SJSA1 (cell line): ENCODE measurements at regions not wholly inside any gene's neighbourhood (a gene's known extent, or its start where the extent isn't known, plus 50 kb on each side); places are given as distances from the start of the nearest gene placed in this dataset.

Source experiments
- DNase-seq, 2 experiments: peaks; one replicate each; pipeline ENCODE4 v3.0.0-alpha.2; 2015 to 2020; ENCODE audit warnings: low spot score in 2 of 2, low read depth in 1 of 2
- H3K27ac ChIP-seq: fragments of 250-450 bp; sonication (Bioruptor Pico); 2 replicates; pipeline ENCODE4 v1.5.1; 2020; ENCODE audit warnings: mild to moderate bottlenecking, moderate library complexity
- H3K27me3 ChIP-seq: fragments of 250-450 bp; sonication (Bioruptor Pico); replicated peaks from 2 replicates; pipeline ENCODE4 v1.5.1; 2020; ENCODE audit warnings: mild to moderate bottlenecking, moderate library complexity
- H3K36me3 ChIP-seq: fragments of 250-450 bp; sonication (Bioruptor Pico); 2 replicates; pipeline ENCODE4 v1.5.1; 2020; ENCODE audit warnings: mild to moderate bottlenecking
- H3K4me1 ChIP-seq: fragments of 250-450 bp; sonication (Bioruptor Pico); replicated peaks from 2 replicates; pipeline ENCODE4 v1.6.1; 2021; ENCODE audit warnings: mild to moderate bottlenecking
- H3K4me3 ChIP-seq: fragments of 250-450 bp; sonication (Bioruptor Pico); 2 replicates; pipeline ENCODE4 v1.5.1; 2020; ENCODE audit warnings: mild to moderate bottlenecking
- H3K9me3 ChIP-seq: fragments of 250-450 bp; sonication (Bioruptor Pico); replicated peaks from 2 replicates; pipeline ENCODE4 v1.5.1; 2020; ENCODE audit warnings: mild to moderate bottlenecking

GRCh38 chr13:37453246-37453645 is 145.3 kb downstream of the POSTN start:
- DNase-seq = no peak
- no peaks in the 10 kb centered on the region for H3K27me3 ChIP-seq
- no peak overlapping the region for H3K4me3 ChIP-seq
- no peaks in the 10 kb centered on the region for H3K36me3 ChIP-seq
- no peaks in the 10 kb centered on the region for H3K9me3 ChIP-seq
- no peaks in the 10 kb centered on the region for H3K4me1 ChIP-seq
- no peak overlapping the region for H3K27ac ChIP-seq

- no peaks in the 10 kb centered on the region for H3K27me3 ChIP-seq
Measured at GRCh38 chr13:37450276-37450675, 148.3 kb downstream of the POSTN start.

DNA sequence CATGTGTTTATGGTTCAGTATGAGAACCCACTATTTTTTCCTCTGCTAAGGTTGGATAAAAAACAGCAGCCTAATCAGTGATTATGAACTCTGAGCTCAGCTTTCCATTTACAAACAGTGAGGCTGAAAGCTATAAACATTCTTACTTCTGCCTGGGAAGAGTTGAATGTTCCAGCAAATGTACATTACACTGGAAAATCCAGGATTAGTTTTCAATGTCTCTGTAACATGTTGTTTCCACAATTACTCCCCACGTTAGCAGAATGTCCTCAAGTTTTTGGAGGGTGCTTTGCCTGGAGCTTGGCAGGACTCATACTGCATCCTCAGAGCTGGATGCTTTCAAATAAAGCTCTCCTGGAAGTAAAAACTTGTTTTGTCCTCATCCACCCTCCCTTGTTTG is 150.4 kb downstream of the POSTN start:
- Histone ChIP-seq H3K36me3 (no peaks in the 10 kb centered on the region), H3K4me3 (no peak overlapping the region), H3K4me1 (no peaks in the 10 kb centered on the region; the same call in 1 of the 2 replicates), H3K27ac (no peak overlapping the region), H3K9me3 (no peaks in the 10 kb centered on the region), H3K27me3 (no peaks in the 10 kb centered on the region)
- DNase-seq = no peak

More at GRCh38 chr13:37450276-37450675, 148.3 kb downstream of the POSTN start:
- H3K27ac ChIP-seq = no peak overlapping the region
- H3K4me1 ChIP-seq = no peaks in the 10 kb centered on the region; the same call in 1 of the 2 replicates
- DNase-seq = no peak
- H3K4me3 ChIP-seq = no peak overlapping the region
- no peaks in the 10 kb centered on the region for H3K36me3 ChIP-seq
- H3K9me3 ChIP-seq = no peaks in the 10 kb centered on the region

- Histone ChIP-seq H3K9me3 (no peaks in the 10 kb centered on the region), H3K4me1 (no peaks in the 10 kb centered on the region; the same call in 1 of the 2 replicates), H3K36me3 (no peaks in the 10 kb centered on the region), H3K4me3 (no peak overlapping the region), H3K27ac (no peak overlapping the region), H3K27me3 (no peaks in the 10 kb centered on the region)
- peak in 1 of 2 experiments; percentile 3 for DNase-seq
Measured at GRCh38 chr13:37446503-37446902, 152.1 kb downstream of the POSTN start.

- H3K27me3 ChIP-seq = no peaks in the 10 kb centered on the region
- no peak for DNase-seq
- H3K27ac ChIP-seq = no peak overlapping the region
- H3K9me3 ChIP-seq = no peaks in the 10 kb centered on the region
- H3K36me3 ChIP-seq = no peaks in the 10 kb centered on the region
- H3K4me1 ChIP-seq = no peaks in the 10 kb centered on the region; the same call in 1 of the 2 replicates
- H3K4me3 ChIP-seq = no peak overlapping the region
Measured at GRCh38 chr13:37443538-37443937, 155.0 kb downstream of the POSTN start.

DNA sequence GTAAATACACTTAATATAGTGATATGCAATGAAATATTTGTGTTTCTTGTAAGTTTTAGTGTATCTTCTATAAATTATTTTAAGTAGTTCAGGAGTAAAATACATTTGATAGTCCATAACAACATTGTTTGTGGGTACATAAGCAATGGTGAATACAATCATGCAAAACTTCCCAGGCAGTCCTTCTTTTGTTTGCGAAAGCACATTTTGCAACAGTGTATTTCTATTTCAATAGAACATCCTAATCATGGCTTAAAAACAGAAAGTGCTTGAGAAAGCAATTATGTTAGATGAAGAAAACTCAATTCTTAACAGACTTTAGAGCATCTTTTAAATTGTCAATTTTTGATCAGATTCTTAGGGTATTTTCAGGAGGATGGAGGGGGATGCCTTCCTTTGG is 155.6 kb downstream of the POSTN start:
- Histone ChIP-seq H3K9me3 (no peaks in the 10 kb centered on the region), H3K27ac (no peak overlapping the region), H3K4me3 (no peak overlapping the region), H3K36me3 (no peaks in the 10 kb centered on the region), H3K27me3 (no peaks in the 10 kb centered on the region), H3K4me1 (no peaks in the 10 kb centered on the region; the same call in 1 of the 2 replicates)
- DNase-seq = no peak

GRCh38 chr13:37435881-37436280 is 162.7 kb downstream of the POSTN start:
- Histone ChIP-seq H3K4me1 (no peaks in the 10 kb centered on the region), H3K27ac (no peak overlapping the region), H3K4me3 (no peak overlapping the region), H3K9me3 (no peaks in the 10 kb centered on the region), H3K36me3 (no peaks in the 10 kb centered on the region), H3K27me3 (no peaks in the 10 kb centered on the region)
- DNase-seq = no peak

GRCh38 chr13:37433086-37433485 is 165.5 kb downstream of the POSTN start:
- H3K4me3 ChIP-seq = no peak overlapping the region
- no peaks in the 10 kb centered on the region for H3K9me3 ChIP-seq
- H3K4me1 ChIP-seq = no peaks in the 10 kb centered on the region
- H3K27me3 ChIP-seq = no peaks in the 10 kb centered on the region
- H3K36me3 ChIP-seq = no peaks in the 10 kb centered on the region
- no peak overlapping the region for H3K27ac ChIP-seq
- no peak for DNase-seq

GRCh38 chr13:37429976-37430375 is 168.6 kb downstream of the POSTN start:
- DNase-seq = no peak
- Histone ChIP-seq H3K4me1 (no peaks in the 10 kb centered on the region), H3K36me3 (no peaks in the 10 kb centered on the region), H3K9me3 (no peaks in the 10 kb centered on the region), H3K27me3 (no peaks in the 10 kb centered on the region), H3K4me3 (no peak overlapping the region), H3K27ac (no peak overlapping the region)

DNA sequence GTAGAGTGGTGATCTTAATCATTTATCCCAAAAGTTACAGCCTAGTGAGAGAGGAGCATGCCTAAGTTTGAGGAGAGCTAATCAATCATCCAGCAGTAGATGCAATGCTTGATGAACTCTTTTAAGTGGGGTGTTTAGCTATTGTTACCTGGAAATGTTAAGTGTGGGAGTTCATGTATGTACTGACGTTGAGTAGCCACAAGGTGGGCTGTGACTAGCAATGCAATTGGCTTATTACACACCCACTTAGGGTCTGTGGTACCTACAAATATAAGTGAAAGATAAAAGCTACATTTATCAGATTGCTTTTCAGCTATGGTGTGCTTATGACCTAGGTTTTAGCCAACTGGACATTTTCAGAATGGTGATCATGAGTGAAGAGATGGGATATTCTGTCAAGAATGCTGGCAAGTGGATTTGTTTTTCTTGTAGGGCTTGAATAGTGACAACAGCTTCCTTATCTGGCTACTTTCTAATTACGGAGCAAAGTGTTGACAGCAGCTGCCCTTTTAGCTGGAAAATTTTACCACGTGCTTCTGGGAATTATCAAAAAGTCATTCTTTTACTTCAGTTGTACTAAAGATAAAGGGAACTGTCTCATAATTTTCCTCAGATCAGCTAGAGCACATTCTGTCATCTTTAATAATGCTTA is 170.6 kb downstream of the POSTN start:
- Histone ChIP-seq H3K4me3 (no peak overlapping the region), H3K27ac (no peak overlapping the region), H3K4me1 (no peaks in the 10 kb centered on the region), H3K27me3 (no peaks in the 10 kb centered on the region), H3K36me3 (no peaks in the 10 kb centered on the region), H3K9me3 (no peaks in the 10 kb centered on the region)
- DNase-seq = no peak

DNA sequence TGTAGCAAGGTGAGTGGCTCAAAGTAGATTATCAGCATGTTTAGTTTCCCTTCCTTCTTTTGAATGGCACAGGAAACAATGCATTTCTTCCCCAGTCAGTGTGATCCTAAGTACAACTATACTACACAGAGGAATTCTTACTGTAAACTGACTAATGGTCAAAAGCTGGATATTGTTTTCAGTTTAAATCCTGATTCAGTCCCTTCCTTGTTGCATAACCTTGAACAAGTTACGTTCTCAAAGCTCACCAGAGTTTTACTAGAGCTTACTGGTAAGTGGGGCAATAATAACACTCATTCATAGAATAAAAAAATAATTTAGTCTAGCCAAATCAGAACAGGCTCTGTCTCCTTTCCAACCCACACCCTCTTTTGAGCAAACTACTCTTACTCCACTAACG is 180.1 kb downstream of the POSTN start:
- Histone ChIP-seq H3K4me3 (no peak overlapping the region), H3K27ac (no peak overlapping the region), H3K9me3 (no peaks in the 10 kb centered on the region), H3K36me3 (no peaks in the 10 kb centered on the region), H3K4me1 (no peaks in the 10 kb centered on the region), H3K27me3 (no peaks in the 10 kb centered on the region)
- DNase-seq = no peak

DNA sequence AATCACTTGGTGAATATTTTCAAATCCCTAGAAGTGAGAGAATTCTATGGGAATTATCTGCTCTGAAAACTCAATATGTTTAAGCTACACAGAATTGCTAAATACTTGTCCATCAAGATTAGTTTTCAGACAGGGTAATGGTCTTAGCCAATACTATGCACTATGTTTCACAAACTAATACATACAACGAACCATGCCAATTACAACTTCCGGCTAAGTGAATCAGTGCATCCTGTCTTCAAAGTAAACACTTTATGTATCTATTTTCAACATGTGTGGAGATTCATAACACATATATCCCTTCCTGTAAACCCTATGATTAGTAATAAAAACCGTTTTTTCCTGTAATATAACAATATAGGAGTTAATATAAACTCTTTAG is 181.5 kb downstream of the POSTN start:
- H3K27ac ChIP-seq = no peak overlapping the region

DNA sequence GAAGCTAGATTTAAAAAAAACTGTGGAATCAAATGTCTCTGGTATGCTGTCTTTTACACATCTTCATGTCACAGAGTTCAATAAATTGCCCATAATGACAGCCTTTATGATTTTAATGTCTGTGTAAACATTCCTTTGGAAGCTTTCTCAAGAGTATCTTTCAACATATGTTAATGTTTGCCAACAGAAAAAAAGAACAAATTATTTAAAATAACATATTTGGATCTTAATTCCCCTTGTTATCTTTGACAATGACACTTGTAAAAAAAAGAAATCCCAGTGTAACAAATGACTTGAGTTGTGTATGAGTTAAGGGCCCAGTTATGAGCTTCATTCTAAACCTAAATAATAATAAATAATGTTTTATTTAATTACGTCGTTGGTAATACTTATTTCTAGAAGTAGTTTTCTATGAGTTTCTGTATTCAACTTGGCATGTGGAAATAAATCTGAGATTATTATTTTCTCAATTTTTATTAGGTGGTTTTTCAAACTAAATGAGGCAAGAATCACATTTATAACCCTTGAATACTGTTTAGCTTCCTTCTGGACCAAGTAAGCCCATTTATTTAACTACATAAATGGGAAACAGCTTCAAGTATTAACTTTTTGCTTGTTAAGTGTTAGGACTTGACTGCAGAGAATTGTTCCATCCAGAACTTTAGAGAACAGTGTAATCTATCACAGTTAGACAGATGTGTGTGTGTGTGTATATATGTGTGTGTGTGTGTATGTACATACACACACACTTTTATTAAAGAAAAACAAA is 182.1 kb downstream of the POSTN start:
- H3K4me1 ChIP-seq = no peaks in the 10 kb centered on the region
- H3K27me3 ChIP-seq = no peaks in the 10 kb centered on the region
- H3K27ac ChIP-seq = no peak overlapping the region
- no peak for DNase-seq
- no peaks in the 10 kb centered on the region for H3K36me3 ChIP-seq
- H3K4me3 ChIP-seq = no peak overlapping the region
- H3K9me3 ChIP-seq = no peaks in the 10 kb centered on the region

More for the DNA sequence above, 181.5 kb downstream of the POSTN start:
- Histone ChIP-seq H3K9me3 (no peaks in the 10 kb centered on the region), H3K4me1 (no peaks in the 10 kb centered on the region), H3K36me3 (no peaks in the 10 kb centered on the region), H3K4me3 (no peak overlapping the region), H3K27me3 (no peaks in the 10 kb centered on the region)
- DNase-seq = no peak

GRCh38 chr13:37413161-37413560 is 185.4 kb downstream of the POSTN start:
- Histone ChIP-seq H3K4me1 (no peaks in the 10 kb centered on the region), H3K9me3 (no peaks in the 10 kb centered on the region), H3K36me3 (no peaks in the 10 kb centered on the region), H3K4me3 (no peak overlapping the region), H3K27ac (no peak overlapping the region), H3K27me3 (no peaks in the 10 kb centered on the region)
- DNase-seq = no peak
